HG03460 (cell line): ENCODE measurements at regions not wholly inside any gene's neighbourhood (a gene's known extent, or its start where the extent isn't known, plus 50 kb on each side); places are given as distances from the start of the nearest gene placed in this dataset.

Source experiments
- ATAC-seq: cut with Tn5 transposase; IDR thresholded peaks from one replicate; pipeline ENCODE4 v1.9.1; 2021; ENCODE audit not compliant: unreplicated experiment

DNA sequence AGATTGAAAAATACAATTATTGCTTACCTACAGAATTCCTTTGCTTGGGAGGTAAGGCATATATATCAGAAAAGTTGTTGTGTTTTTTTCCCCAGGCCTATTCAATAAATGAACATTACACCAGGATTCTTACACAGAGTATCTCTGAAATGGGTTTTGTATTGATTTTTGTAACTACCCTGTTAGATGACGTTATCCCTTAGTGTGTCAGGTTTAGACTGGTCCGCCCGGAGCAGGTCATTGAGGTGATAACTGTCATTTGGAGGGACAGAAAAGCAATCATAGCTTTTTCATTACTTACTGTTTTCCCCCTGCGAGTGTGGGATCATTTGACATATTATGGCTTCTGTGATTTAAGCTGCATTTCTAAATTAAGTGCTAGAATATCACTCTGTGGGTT lies 715.2 kb upstream of the ADAMTS16 start:
- ATAC-seq = no peak

DNA sequence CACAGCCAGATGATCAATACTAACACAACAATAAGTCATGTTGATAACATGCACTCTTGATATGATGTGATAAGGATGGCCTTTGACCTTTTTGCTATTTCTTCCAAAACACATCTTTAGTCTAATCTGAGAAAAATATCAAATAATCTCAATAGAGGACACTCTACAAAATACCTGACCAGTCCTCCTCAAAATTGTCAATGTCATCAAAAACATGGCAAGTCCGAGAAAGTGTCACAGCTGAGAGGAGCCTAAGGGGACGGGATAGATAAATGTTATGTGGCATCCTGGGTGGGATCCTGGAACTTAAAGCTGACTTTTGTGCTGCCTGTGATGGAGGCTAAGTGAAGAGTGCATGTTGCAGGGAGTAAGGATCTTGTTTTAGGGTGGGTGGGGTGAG lies 699.6 kb upstream of the ADAMTS16 start:
- no peak for ATAC-seq

GRCh38 chr5:4442221-4442620 lies 697.9 kb upstream of the ADAMTS16 start:
- no peak for ATAC-seq

- no peak for ATAC-seq
Observed at GRCh38 chr5:4447657-4448056, 692.5 kb upstream of the ADAMTS16 start.

DNA sequence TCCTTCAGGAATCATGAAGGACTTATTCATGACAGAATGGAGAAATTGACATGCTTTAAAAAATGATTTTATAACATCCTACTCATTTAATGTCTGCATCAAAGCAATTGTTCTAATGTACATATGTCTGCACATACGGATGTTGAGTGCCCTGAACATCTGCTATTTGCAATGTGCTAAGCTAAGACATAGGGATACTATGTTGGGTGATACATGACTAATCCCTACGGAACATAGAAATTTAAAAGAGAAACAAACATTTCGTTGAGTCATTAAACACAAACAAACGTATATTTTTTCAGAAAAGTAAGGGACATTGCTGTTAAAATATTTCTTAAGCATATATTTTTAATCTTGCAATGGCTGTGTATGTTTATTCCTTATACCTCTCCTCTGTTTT lies 686.5 kb upstream of the ADAMTS16 start:
- no peak for ATAC-seq

GRCh38 chr5:4479426-4479825 lies 660.7 kb upstream of the ADAMTS16 start:
- ATAC-seq = no peak

GRCh38 chr5:4480528-4481349 lies 659.4 kb upstream of the ADAMTS16 start:
- ATAC-seq = no peak

DNA sequence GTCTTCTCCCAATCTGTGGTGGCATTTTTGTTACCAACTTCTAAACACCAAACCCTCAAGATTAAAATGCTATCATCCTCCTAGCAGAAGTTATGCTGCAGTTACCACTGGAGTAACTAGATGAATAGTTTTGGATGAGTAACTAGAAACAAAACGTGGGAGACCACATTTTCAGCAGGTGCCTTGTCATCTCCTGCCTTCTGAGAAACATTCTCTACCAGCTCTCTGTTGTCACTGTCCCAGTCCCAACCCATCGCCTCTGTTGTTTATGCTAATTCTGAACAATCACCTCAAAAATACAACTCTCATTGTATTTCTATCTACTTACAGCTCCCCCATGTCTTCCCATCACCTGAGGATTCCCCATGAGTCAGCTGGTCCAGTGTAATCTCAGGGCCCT lies 652.5 kb upstream of the ADAMTS16 start:
- no peak for ATAC-seq

DNA sequence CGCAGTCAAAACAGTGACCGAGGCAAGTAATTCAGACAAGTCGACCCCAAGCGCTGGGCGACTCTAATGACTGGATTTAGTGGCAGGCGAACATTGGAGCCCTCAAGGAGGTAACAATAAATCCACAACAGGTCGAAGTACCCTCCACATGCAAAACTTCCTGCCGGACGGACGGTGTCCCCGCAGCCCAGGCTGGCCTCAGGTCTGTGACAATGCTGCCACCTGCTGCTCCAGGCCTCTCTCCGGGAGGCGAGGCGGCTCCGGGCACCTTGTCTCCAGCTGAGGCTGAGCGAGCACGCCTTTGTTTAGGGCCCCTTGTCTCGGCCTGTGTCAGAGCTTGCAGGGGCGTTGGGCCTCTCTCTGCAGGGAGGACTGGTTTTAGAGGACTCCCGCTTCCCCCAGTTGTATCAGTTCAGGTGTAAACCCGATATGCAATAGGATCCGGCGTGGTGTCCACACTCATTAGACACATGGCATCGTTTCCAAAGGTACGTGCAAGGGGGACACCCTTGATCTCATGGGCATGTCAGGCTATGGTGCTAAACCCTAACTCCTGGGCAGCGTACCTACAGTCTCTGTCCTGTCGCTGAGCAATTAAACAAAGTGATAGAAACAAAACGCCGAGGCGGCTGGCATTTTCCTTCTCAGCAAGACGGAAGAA lies 628.0 kb upstream of the ADAMTS16 start:
- ATAC-seq = no peak

- ATAC-seq = no peak
Observed at GRCh38 chr5:4513381-4513780, 626.7 kb upstream of the ADAMTS16 start.

DNA sequence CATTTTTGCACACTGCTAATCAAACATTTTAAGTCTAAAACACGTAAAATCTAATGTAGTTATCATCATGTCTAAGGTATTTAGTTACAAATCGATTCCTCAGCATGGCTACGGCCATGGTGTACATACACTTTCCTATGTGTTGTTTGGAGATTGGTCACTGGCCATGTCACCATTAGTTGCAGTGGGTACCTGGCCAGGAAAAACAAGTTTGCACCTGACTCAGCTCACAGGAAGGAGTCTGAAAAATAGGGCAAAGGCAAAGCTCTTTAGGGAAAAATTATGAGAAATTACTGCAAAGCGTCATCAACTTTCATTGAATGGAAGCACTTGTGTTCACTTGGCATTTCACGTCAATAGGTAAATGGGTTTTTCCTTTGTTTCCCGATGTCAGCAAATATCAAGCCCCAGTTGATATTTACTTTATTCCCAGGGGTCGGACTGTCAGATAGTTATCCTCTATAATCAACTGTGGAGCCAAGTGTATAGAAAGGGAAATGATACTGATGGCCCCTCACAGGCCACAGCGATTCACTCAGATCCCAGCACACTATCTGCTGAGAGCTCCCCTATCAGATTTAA lies 626.0 kb upstream of the ADAMTS16 start:
- ATAC-seq = no peak

GRCh38 chr5:4518903-4519672 lies 621.0 kb upstream of the ADAMTS16 start:
- ATAC-seq = no peak

GRCh38 chr5:4520559-4520958 lies 619.6 kb upstream of the ADAMTS16 start:
- ATAC-seq = no peak

- no peak for ATAC-seq
Observed at GRCh38 chr5:4523038-4523437, 617.1 kb upstream of the ADAMTS16 start.

DNA sequence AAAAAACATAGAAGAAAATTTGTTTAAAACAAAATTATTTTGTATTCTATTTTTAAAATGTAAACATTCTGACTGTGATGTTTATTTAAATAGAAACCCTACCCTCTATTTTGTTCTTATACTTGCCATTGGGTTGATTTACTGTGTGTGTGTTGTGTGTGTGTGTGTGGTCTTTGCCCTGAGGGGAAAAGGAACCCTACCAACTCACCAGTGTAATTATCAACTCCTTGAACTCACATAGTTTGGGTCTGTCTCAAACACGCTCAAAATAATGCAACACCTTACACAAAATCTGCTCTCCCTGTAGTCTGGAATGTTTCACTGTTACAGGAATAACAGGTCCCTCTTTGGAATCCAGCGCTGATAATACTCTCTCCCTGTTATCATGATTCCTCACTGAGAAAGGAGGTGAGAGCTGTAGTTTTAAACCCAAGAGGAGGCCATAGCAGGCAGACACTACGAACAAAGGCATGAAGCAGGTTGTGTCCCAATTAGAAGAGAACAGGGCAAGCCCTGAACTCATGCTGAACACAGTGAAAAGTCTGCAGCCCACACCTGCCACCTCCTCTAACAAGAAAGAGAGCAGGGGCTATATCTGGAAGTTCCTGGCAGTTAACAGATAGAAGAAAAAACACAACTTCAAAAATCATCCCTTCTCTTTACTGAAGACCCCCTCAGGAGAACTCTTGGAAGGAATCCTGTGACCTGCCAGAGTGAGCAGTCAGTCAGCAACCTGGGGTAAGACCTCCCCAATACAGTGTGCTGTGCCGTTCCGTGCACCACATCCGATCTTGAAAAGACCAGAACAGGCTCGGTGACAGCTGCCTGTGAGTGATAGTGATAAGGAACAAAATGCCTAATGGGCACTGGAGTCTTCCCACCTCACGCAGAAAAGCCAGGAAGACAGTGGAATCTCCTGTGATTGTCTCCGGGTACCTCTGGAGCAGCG lies 608.1 kb upstream of the ADAMTS16 start:
- no peak for ATAC-seq

GRCh38 chr5:4532705-4533080 lies 607.4 kb upstream of the ADAMTS16 start:
- ATAC-seq = no peak

DNA sequence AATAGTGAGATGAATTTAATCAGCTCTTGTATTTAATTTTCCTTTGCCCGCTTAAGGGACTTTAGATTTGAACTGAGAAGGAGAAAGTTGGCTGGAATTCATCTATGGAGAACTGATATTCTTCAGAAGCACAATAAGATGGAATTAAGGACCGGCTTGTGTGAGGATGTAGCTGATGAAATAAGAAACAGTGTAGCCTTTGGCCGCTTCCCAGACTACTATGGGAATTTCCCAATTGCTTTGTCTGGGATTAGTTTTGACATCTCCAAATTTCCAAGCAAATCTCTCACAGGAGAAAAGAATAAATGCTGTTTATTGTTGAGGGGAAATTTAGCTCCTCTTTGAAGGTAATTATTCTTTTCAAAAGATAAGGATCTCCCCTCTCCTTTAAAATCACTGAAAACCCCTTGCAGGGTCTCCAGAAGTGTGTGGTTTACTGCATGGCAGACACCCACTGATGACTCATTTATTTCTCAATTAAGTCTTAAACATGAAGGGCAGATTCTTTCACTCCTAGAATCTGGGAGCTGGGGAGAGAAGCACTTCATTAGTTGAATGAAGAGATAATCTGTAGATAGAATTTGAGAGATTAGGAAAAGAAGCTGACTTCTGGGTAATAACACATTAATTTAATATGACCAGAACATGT lies 606.5 kb upstream of the ADAMTS16 start:
- no peak for ATAC-seq

GRCh38 chr5:4537489-4537888 lies 602.6 kb upstream of the ADAMTS16 start:
- no peak for ATAC-seq

DNA sequence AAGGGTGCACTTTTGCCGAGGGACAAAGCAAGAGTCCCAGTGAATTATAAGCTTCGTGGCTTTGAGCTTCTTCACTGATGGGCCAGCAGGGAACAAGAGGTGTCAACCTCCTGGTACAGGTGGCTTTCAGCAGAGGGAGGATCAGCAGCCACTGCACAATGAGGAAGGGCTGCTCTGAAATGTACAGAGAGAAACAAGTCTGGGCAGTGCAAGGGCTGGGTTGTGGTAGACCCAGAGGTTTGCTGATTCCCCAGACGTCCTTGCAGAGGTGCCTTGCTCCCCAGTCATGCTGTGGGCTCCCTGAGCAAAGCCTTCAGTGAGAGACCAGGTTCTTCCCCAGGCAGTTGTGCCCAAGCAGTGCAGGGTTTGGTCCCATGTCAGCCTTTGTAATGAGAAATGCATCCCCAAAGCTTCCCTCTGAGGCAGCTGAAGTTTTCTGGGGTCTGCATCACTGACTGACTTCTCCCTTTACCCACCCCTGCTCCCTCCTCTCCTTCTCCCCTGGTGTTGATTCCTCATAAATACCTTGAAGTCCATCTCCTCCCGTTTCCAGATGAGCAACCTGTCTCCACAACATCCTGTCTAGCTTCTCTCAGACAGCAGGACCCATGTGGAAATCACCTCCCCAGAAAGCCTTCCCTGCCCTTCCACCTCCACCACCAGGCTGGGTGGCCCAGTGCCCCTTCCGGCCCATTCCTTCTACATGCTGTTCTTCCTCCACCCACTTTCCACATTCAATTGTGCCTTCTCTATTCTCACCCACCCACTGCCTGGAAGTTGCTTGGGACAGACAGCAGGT lies 599.6 kb upstream of the ADAMTS16 start:
- ATAC-seq = no peak
